ENCODE measurements at regions not wholly inside any gene's neighbourhood (a gene's known extent, or its start where the extent isn't known, plus 50 kb on each side); places are given as distances from the start of the nearest gene placed in this dataset.

DNA sequence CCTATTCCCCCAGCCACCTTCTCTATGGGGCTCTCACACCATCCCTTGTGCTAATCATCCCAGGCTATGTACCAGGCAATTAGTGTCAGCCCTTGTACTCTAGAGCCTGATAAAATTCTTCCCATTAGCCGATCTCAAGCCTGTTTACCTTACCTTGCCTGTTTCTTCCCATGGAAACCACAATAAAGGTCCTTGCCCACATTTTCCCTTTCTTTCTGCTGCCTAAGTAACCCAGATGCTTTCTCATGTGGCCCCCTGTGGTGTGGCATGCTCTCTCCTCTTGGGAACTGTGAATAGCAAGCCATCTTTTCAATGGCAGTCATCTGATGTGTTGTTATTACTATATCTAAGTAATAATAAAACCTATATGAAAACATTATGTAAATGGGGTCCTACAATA, 265.8 kb upstream of the ELAC2 start:
- H2AK5ac ChIP-seq (ENCODE audit: low read depth, low read length), result no peak overlapping the region
- no peak overlapping the region for H3K4ac ChIP-seq (ENCODE audit: low read length)
- no peak overlapping the region for H3K14ac ChIP-seq (ENCODE audit: low read length)
- no peak overlapping the region for H3K4me3 ChIP-seq (ENCODE audit: low read length in 2 of 2)
- H2BK12ac ChIP-seq (ENCODE audit: low read length), result no peak overlapping the region
- no peaks in the 10 kb centered on the region for H3K4me1 ChIP-seq (ENCODE audit: control insufficient read depth in 2 of 2, insufficient read depth in 1 of 2, low read depth in 1 of 2, low read length in 2 of 2)
- H3K23ac ChIP-seq (ENCODE audit: low read depth, low read length, poor library complexity), result no peak overlapping the region
- H3K4me2 ChIP-seq (ENCODE audit: insufficient read depth, low read length, poor library complexity, severe bottlenecking), result no peak overlapping the region
- no peak overlapping the region for H4K8ac ChIP-seq (ENCODE audit: low read depth, low read length)
- no peak overlapping the region for H3K9ac ChIP-seq (ENCODE audit: low read depth, low read length, poor library complexity)
- H4K91ac ChIP-seq (ENCODE audit: low read depth, low read length, poor library complexity), result no peak overlapping the region
- H3K79me1 ChIP-seq (ENCODE audit: low read depth, low read length), result no peaks in the 10 kb centered on the region
- no peak overlapping the region for H3K18ac ChIP-seq (ENCODE audit: low read length)
- H3K9me3 ChIP-seq (replicated peaks in 1 of 2; ENCODE audit: control insufficient read depth in 2 of 2, insufficient read depth in 1 of 2, low read depth in 1 of 2, low read length in 2 of 2), result no peaks in the 10 kb centered on the region
- no peaks in the 10 kb centered on the region for H3K36me3 ChIP-seq (replicated peaks in 1 of 2; ENCODE audit: control insufficient read depth in 2 of 2, insufficient read depth in 2 of 2, low read length in 2 of 2)
- no peak overlapping the region for H2BK120ac ChIP-seq (ENCODE audit: low read depth, low read length)
- H3K27me3 ChIP-seq (ENCODE audit: control insufficient read depth in 3 of 3, insufficient read depth in 3 of 3, low read depth in 1 of 3, low read length in 3 of 3), result no peaks in the 10 kb centered on the region
- H3K27ac ChIP-seq (replicated peaks; ENCODE audit: low read length), result no peak overlapping the region
- no peak for DNase-seq (ENCODE audit: low spot score)
- no peak overlapping the region for H2AFZ ChIP-seq (ENCODE audit: low read length)
- no peak overlapping the region for H2BK15ac ChIP-seq (ENCODE audit: low read length)
- H2BK5ac ChIP-seq (ENCODE audit: low read length), result no peak overlapping the region
- no CpG with 5 or more reads among the region's 1 CpG for WGBS, 2 donors (ENCODE audit: extremely low coverage in 2 of 2, insufficient read length in 2 of 2, insufficient replicate concordance in 1 of 2)

DNA sequence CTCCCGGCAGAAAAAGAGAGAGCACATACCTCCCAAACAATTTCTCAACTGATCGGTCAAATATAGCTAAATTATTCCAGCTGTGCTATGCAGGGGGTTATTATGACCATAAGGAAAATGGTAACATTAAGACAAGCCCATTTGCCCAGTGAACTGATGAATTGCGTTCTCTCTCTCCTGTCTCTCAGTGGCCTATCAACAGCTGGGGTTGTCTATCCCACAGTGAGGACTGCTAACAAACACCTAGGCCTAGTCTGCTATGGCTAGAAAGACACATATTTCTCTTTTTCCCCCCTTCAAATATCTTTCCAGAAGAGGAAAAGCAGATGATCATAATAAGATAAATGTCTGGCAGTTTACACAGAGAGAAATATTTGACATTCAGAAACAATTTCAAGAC, 263.8 kb upstream of the ELAC2 start:
- no peak overlapping the region for H4K8ac ChIP-seq (ENCODE audit: low read depth, low read length)
- H2AK5ac ChIP-seq (ENCODE audit: low read depth, low read length), result no peak overlapping the region
- no peaks in the 10 kb centered on the region for H3K9me3 ChIP-seq (replicated peaks in 1 of 2; ENCODE audit: control insufficient read depth in 2 of 2, insufficient read depth in 1 of 2, low read depth in 1 of 2, low read length in 2 of 2)
- no peak for DNase-seq (ENCODE audit: low spot score)
- no peak overlapping the region for H3K27ac ChIP-seq (replicated peaks; ENCODE audit: low read length)
- no peak overlapping the region for H2BK120ac ChIP-seq (ENCODE audit: low read depth, low read length)
- H2BK15ac ChIP-seq (ENCODE audit: low read length), result no peak overlapping the region
- WGBS, 2 donors (ENCODE audit: extremely low coverage in 2 of 2, insufficient read length in 2 of 2, insufficient replicate concordance in 1 of 2), result no CpG with 5 or more reads among the region's 3 CpGs
- H3K9ac ChIP-seq (ENCODE audit: low read depth, low read length, poor library complexity), result no peak overlapping the region
- H2AFZ ChIP-seq (ENCODE audit: low read length), result no peak overlapping the region
- no peak overlapping the region for H2BK12ac ChIP-seq (ENCODE audit: low read length)
- H3K27me3 ChIP-seq (ENCODE audit: control insufficient read depth in 3 of 3, insufficient read depth in 3 of 3, low read depth in 1 of 3, low read length in 3 of 3), result no peaks in the 10 kb centered on the region
- H3K79me1 ChIP-seq (ENCODE audit: low read depth, low read length), result no peaks in the 10 kb centered on the region
- no peak overlapping the region for H2BK5ac ChIP-seq (ENCODE audit: low read length)
- H3K4me2 ChIP-seq (ENCODE audit: insufficient read depth, low read length, poor library complexity, severe bottlenecking), result no peak overlapping the region
- H3K4ac ChIP-seq (ENCODE audit: low read length), result no peak overlapping the region
- H3K4me3 ChIP-seq (ENCODE audit: low read length in 2 of 2), result no peak overlapping the region
- no peak overlapping the region for H3K18ac ChIP-seq (ENCODE audit: low read length)
- H3K14ac ChIP-seq (ENCODE audit: low read length), result no peak overlapping the region
- H4K91ac ChIP-seq (ENCODE audit: low read depth, low read length, poor library complexity), result no peak overlapping the region
- H3K23ac ChIP-seq (ENCODE audit: low read depth, low read length, poor library complexity), result no peak overlapping the region
- H3K36me3 ChIP-seq (replicated peaks in 1 of 2; ENCODE audit: control insufficient read depth in 2 of 2, insufficient read depth in 2 of 2, low read length in 2 of 2), result no peaks in the 10 kb centered on the region
- H3K4me1 ChIP-seq (ENCODE audit: control insufficient read depth in 2 of 2, insufficient read depth in 1 of 2, low read depth in 1 of 2, low read length in 2 of 2), result no peaks in the 10 kb centered on the region

DNA sequence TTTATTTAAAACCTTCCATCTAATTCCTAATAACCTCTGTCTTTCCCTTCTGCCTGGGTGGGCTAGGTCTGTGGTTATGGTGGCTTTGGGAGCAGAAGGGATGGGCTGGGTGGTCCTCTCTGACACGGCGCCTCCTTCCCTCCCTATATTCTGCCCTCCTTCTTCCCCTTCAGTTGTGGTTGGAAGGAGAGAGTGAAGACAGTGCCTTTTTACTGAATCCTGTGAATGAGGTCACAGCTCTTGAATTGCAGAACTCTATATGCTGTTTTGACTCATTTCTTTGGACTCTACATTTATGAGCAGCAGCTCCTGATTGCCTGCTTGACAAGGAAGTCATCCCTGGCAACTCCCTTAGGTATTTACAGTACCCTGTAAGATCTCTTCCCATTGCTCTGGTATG, 256.0 kb upstream of the ELAC2 start:
- Histone ChIP-seq H3K4ac (ENCODE audit: low read length) (no peak overlapping the region), H3K27me3 (ENCODE audit: control insufficient read depth in 3 of 3, insufficient read depth in 3 of 3, low read depth in 1 of 3, low read length in 3 of 3) (peaks cover 0 to 2% (median 0%) of the 10 kb centered on the region in 3 experiments), H2BK5ac (ENCODE audit: low read length) (no peak overlapping the region), H4K8ac (ENCODE audit: low read depth, low read length) (no peak overlapping the region), H2BK12ac (ENCODE audit: low read length) (no peak overlapping the region), H3K4me1 (ENCODE audit: control insufficient read depth in 2 of 2, insufficient read depth in 1 of 2, low read depth in 1 of 2, low read length in 2 of 2) (no peaks in the 10 kb centered on the region), H2AFZ (ENCODE audit: low read length) (no peak overlapping the region), H3K4me2 (ENCODE audit: insufficient read depth, low read length, poor library complexity, severe bottlenecking) (no peak overlapping the region), H3K14ac (ENCODE audit: low read length) (no peak overlapping the region), H3K23ac (ENCODE audit: low read depth, low read length, poor library complexity) (no peak overlapping the region), H3K79me1 (ENCODE audit: low read depth, low read length) (no peaks in the 10 kb centered on the region), H3K36me3 (replicated peaks in 1 of 2; ENCODE audit: control insufficient read depth in 2 of 2, insufficient read depth in 2 of 2, low read length in 2 of 2) (no peaks in the 10 kb centered on the region), H4K91ac (ENCODE audit: low read depth, low read length, poor library complexity) (no peak overlapping the region), H3K9me3 (replicated peaks in 1 of 2; ENCODE audit: control insufficient read depth in 2 of 2, insufficient read depth in 1 of 2, low read depth in 1 of 2, low read length in 2 of 2) (no peaks in the 10 kb centered on the region), H3K18ac (ENCODE audit: low read length) (no peak overlapping the region), H2BK120ac (ENCODE audit: low read depth, low read length) (no peak overlapping the region), H3K27ac (replicated peaks; ENCODE audit: low read length) (no peak overlapping the region), H2BK15ac (ENCODE audit: low read length) (no peak overlapping the region), H2AK5ac (ENCODE audit: low read depth, low read length) (no peak overlapping the region), H3K9ac (ENCODE audit: low read depth, low read length, poor library complexity) (no peak overlapping the region), H3K4me3 (ENCODE audit: low read length in 2 of 2) (no peak overlapping the region)
- no peak for DNase-seq (ENCODE audit: low spot score)
- WGBS, 2 donors (ENCODE audit: extremely low coverage in 2 of 2, insufficient read length in 2 of 2, insufficient replicate concordance in 1 of 2), result no CpG with 5 or more reads among the region's 2 CpGs

DNA sequence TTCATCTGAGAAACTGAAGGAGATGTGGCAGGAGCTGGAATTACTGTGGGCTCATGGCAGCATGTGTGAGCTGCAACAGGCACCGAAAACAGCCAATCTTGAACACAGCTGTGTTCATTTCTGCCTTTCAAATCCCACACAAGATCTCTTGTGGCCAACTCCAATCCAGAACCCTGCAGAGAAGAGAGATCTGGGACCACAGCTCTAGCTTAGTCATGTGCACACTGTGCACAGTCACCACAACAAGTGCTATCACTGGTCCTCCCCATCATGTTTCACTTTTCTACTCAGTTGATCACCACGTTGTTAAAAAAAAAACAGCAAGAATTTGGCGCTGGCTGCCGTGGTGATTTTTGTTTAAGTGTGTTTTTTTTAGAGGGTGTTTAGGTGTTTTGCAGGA, 254.5 kb upstream of the ELAC2 start:
- 100% methylated on average over 2 of the region's 4 CpGs; no CpG with 5 or more reads in 1 of the 2 donors for WGBS, 2 donors (ENCODE audit: extremely low coverage in 2 of 2, insufficient read length in 2 of 2, insufficient replicate concordance in 1 of 2)
- Histone ChIP-seq H3K27ac (replicated peaks; ENCODE audit: low read length) (no peak overlapping the region), H3K14ac (ENCODE audit: low read length) (no peak overlapping the region), H3K27me3 (ENCODE audit: control insufficient read depth in 3 of 3, insufficient read depth in 3 of 3, low read depth in 1 of 3, low read length in 3 of 3) (peaks cover 0 to 2% (median 0%) of the 10 kb centered on the region in 3 experiments), H2BK5ac (ENCODE audit: low read length) (no peak overlapping the region), H2BK12ac (ENCODE audit: low read length) (no peak overlapping the region), H3K79me1 (ENCODE audit: low read depth, low read length) (no peaks in the 10 kb centered on the region), H3K36me3 (replicated peaks in 1 of 2; ENCODE audit: control insufficient read depth in 2 of 2, insufficient read depth in 2 of 2, low read length in 2 of 2) (no peaks in the 10 kb centered on the region), H3K4ac (ENCODE audit: low read length) (no peak overlapping the region), H4K8ac (ENCODE audit: low read depth, low read length) (no peak overlapping the region), H4K91ac (ENCODE audit: low read depth, low read length, poor library complexity) (no peak overlapping the region), H2AFZ (ENCODE audit: low read length) (no peak overlapping the region), H3K9ac (ENCODE audit: low read depth, low read length, poor library complexity) (no peak overlapping the region), H3K18ac (ENCODE audit: low read length) (no peak overlapping the region), H3K4me2 (ENCODE audit: insufficient read depth, low read length, poor library complexity, severe bottlenecking) (no peak overlapping the region), H3K4me3 (ENCODE audit: low read length in 2 of 2) (no peak overlapping the region), H3K9me3 (replicated peaks in 1 of 2; ENCODE audit: control insufficient read depth in 2 of 2, insufficient read depth in 1 of 2, low read depth in 1 of 2, low read length in 2 of 2) (no peaks in the 10 kb centered on the region), H3K23ac (ENCODE audit: low read depth, low read length, poor library complexity) (no peak overlapping the region), H2BK120ac (ENCODE audit: low read depth, low read length) (no peak overlapping the region), H2BK15ac (ENCODE audit: low read length) (no peak overlapping the region), H2AK5ac (ENCODE audit: low read depth, low read length) (no peak overlapping the region), H3K4me1 (ENCODE audit: control insufficient read depth in 2 of 2, insufficient read depth in 1 of 2, low read depth in 1 of 2, low read length in 2 of 2) (no peaks in the 10 kb centered on the region)
- no peak for DNase-seq (ENCODE audit: low spot score)

All from neuronal stem cell (in vitro differentiated cells).